Fibroblast of gingiva (primary cell): ENCODE measurements at regions not wholly inside any gene's neighbourhood (a gene's known extent, or its start where the extent isn't known, plus 50 kb on each side); places are given as distances from the start of the nearest gene placed in this dataset.
"Not testable (repeated sequence)": the region's sequence is repeated elsewhere in the genome, so short reads cannot be mapped to it uniquely, and the experiment has no call there.

ENCODE experiments used
- DNase-seq: peaks from one replicate; pipeline ENCODE4 v3.0.0-alpha.2; 2011; ENCODE audit warnings: low read depth

DNA sequence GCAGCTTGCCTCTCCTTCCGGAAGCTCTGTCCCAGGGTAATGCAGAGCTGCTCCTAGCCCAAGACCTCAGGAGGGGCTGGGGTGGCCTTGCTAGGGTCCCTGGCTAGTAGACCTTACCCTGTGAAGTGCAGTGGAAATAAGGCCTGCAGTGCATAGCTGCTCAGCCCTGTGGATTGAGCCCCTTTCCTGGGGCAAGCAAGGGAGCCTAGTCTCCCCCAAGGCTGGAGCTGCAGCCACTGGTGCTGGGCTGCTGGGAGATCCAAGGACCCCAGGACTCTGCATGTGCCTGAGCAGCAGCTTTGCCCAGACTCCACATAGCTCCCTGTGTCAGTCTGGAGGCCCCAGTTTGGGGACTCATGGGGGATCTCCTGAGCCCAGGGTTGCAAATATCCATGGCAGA lies 57.9 kb downstream of the FANCF start:
- DNase-seq, result no peak

- no peak for DNase-seq
Measured at GRCh38 chr11:22566293-22566692, 59.3 kb downstream of the FANCF start.

GRCh38 chr11:22561283-22561682 lies 64.3 kb downstream of the FANCF start:
- no peak for DNase-seq

GRCh38 chr11:22559416-22559815 lies 66.2 kb downstream of the FANCF start:
- DNase-seq, result no peak

GRCh38 chr11:22558664-22559063 lies 67.0 kb downstream of the FANCF start:
- DNase-seq, result no peak

- DNase-seq, result no peak
Measured at GRCh38 chr11:22556381-22556780, 69.2 kb downstream of the FANCF start.

- no peak for DNase-seq
Measured at GRCh38 chr11:22555881-22556280, 69.7 kb downstream of the FANCF start.

DNA sequence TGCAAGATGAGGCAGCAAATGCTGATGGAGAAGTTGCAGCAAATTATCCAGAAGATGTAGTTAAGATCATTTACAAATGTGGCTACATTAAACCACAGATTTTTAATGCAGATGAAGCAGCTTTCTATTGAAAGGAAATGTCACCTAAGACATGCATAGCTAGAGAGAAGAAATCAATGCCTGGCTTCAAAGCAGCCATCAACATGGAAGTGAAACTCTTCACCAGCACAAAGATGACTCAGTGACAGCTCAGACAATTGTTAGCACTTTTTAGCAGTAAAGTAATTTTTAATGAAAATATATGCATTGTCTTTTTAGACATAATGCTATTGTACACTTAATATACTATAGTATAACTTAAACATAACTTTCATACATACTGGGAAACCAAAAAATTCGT lies 71.4 kb downstream of the FANCF start:
- no peak for DNase-seq

DNA sequence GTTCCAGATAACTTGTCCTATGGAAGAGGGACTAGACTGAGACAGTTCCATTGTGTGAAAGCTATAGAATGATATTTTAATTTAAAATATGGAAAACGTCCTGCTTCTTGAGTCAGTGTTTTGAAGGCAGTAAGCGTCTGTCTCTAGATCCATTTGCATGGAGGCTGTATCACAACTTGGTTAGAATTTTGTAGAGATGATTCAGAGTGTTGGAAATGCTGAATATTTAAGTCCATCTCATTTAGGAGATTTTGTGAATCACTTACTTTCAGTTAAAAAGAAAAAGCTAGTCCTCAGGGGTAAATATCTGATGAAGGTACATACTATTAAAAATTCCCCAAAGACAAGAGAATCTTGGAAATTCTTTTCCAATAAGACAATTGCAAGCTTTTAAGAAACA lies 72.7 kb downstream of the FANCF start:
- DNase-seq, result no peak

DNA sequence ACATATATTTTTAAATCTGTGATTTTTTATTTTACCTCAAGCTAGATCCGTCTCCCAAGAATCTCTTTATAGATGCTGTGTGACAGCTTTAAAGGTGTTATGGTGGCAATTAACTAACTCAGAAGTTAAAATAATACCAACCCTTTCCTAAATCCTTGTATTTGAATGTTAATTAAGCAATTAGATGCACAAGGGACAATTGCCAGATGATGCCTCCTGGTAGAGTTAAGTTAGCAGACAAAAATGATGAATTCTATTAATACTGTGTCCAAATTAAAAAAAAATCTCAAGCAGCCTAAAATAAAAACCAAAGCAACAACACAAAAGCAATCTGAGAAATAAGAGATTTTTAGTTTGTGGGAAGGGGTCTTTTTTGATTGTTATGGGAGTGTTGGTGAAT lies 78.9 kb downstream of the FANCF start:
- no peak for DNase-seq

DNA sequence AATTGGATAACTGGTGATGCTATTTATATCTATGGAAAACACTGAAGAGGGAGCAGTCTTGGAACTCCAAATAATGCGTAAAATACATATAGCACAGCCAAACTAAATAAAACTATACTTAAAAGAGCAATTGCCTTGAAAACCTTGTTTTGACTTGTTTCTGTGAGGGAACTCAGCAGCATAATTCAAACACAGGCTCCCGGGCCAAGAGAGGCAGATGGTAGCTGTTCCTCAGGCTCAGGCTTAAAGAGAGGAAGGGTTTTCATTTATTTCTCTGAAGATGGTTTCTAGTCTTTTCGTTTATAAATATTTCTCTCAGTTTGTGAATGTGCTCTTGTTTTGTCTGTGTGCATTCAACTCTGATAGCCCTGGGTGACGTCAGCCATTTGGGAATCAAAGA lies 82.4 kb downstream of the FANCF start:
- no peak for DNase-seq

GRCh38 chr11:22539821-22540256 lies 85.8 kb downstream of the FANCF start:
- peak; percentile 7 for DNase-seq

GRCh38 chr11:22536071-22536470 lies 89.6 kb downstream of the FANCF start:
- no peak for DNase-seq

- not testable (repeated sequence) for DNase-seq
Measured at GRCh38 chr11:22528612-22529429, 96.8 kb downstream of the FANCF start.

GRCh38 chr11:22522225-22522624 lies 103.4 kb downstream of the FANCF start:
- DNase-seq, result no peak

DNA sequence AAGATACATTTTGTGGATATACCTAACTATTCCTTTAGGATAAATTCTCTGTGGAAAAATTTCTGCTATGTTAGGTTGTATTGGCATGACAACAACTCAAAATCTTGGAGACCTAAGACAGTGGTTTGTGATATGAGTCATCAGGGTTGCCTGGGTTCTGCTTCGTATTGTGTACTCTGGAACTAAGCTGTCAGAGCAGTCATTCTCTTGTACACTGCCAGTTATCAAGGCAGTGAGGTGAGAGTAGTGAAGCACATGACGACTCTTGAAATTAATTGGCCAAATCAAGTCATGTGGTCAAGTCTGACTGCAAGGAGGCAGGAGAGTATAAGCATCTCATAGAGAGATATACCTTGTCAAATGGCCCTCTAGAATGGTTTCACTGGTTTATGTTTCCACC lies 104.4 kb downstream of the FANCF start:
- peak; percentile 35 for DNase-seq

DNA sequence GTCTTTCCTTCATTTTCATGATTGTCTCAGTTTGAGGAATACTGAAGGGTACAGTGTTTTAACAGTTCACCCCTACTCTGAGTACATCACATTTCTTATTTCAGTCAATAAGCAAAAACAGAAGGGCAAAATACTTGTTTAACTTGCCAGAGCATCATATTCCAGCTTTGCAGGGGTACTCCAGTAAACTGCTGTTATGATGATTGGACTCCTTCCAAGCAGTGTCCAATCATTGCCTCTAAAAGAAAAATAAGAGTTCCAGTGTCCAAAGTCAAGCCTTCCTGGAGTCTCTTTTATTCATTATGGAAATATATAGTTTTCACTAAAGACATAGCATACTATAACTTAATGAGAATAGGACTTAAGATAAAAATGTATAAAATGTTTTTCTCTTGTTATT lies 105.1 kb downstream of the FANCF start:
- peak; percentile 23 for DNase-seq

GRCh38 chr11:22518344-22518743 lies 107.3 kb downstream of the FANCF start:
- not testable (repeated sequence) for DNase-seq

DNA sequence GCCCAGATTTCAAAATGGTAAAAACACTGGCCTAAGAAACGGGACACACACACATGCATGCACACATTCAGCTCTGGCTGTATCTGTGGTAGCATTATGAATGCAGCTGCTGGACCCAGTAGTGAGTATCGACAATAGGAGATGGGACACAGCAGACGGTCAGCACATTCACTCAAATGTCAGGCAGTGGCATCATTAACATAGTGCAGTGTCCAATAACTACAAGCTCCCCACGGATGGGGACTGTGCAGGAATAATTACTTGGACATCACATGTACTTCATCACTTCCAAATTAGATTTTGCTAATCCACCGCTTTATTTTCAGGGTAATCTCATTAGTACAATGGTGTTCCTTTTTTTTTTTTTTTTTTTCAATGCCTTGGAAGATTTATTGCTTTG lies 109.5 kb downstream of the FANCF start:
- no peak for DNase-seq

GRCh38 chr11:22512457-22512856 lies 113.2 kb downstream of the FANCF start:
- DNase-seq, result no peak

DNA sequence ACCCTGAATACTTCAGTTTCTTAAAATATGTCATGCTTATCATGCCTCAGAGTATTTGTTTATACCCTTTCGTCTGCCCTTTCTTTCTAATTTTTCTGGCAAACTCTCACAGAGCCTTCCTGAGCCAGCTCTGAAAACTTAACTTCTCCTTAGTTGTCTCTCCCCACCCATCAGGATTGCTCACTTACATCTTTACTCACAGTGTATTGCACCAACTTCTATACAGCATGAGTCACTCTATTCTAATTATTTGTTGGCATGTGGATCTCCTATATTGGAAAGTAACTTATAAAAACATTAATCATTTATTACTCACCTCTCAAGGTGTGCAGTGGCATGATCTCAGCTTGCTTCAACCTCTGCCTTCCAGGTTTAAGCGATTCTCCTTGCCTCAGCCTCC lies 114.9 kb downstream of the FANCF start:
- DNase-seq, result peak; percentile 57

GRCh38 chr11:22510010-22510409 lies 115.6 kb downstream of the FANCF start:
- peak; percentile 46 for DNase-seq

- no peak for DNase-seq
Measured at GRCh38 chr11:22508665-22509064, 117.0 kb downstream of the FANCF start.

- no peak for DNase-seq
Measured at GRCh38 chr11:22497474-22497873, 128.1 kb downstream of the FANCF start.
